ENCODE measurements at regions not wholly inside any gene's neighbourhood (a gene's known extent, or its start where the extent isn't known, plus 50 kb on each side); places are given as distances from the start of the nearest gene placed in this dataset.

DNA sequence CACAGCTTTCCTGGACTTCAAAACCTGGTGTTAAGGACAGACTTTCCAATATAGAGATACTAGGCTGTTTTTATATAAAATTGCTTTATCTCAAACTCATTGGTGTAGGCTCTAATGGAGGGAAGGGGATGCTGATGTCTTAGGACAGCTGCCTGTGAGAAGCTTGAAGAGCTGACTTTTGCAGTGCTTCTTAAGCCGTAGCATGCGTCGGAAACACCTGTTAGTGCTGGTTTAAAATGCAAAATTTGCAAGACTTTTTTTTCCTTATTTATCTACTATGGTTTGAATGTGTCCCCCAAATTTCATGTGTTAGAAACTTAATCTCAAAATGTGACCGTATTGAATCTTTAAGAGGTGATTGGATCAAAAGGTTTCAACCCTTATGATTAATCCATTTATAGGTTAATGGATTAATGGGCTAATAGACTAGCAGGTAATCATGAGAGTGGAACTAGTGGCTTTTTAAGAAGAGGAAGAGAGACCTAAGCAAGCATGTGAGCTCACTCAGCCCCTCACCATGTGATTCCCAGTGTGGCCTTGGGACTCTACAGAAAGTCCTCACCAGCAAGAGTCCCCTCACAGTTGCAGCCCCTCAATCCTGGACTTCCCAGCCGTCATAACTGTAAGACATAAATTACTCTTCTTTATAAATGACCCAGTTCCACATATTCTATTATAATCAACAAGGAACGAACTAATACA, 60.9 kb upstream of the FUT8 start:
- no peak for DNase-seq (ENCODE audit: low read depth in 2 of 2)

DNA sequence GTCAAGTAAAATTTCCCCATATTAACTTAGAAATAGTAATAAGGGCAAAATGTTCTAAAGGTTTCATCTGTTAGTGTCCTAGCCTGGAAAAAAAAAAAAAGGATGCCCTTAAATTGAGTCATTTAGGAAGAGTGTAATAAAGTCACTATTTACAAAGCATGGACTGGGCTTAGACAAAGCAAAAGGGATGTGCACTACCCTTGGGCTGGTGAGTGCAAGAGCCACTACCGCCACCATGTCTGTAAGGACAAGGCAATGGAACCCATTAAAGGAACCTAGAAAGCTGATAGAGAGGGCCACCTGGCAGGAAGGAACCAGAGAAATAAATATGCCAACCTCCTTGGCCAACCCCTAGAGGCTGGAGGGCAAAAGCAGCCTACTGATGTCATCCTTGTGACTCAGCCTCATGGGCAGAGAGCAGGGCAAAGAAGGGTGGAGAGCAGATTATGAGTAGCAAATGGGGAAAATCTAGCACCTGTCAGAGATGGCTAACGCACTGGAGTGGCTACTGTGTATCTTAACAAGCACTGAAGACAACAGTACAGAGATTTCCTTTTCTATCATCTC, 59.5 kb upstream of the FUT8 start:
- no peak for DNase-seq (ENCODE audit: low read depth in 2 of 2)

GRCh38 chr14:65354131-65354530, 58.4 kb upstream of the FUT8 start:
- DNase-seq (ENCODE audit: low read depth in 2 of 2), result no peak

DNA sequence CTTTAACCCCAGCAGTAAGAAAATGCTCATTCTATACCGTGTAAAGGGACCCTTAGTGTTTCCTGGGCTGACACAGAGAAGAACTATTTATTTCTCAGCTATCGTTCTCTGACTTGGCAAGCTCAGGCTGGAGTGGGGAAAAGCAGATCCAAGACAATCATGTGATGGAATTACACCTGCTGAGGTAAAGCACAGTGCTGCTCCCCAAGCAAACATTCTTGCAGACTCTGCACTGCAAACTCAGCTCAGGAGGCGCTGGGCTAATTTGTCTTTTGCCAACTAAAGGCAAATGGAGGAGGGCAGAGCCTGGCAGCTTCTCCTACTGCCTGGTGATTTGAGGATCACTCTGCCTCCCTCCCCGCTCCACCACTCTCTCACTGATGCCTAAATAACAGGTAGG, 57.8 kb upstream of the FUT8 start:
- no peak for DNase-seq (ENCODE audit: low read depth in 2 of 2)

GRCh38 chr14:65356327-65356836, 56.1 kb upstream of the FUT8 start:
- peak; percentile 68 to 74 for DNase-seq (ENCODE audit: low read depth in 2 of 2)

DNA sequence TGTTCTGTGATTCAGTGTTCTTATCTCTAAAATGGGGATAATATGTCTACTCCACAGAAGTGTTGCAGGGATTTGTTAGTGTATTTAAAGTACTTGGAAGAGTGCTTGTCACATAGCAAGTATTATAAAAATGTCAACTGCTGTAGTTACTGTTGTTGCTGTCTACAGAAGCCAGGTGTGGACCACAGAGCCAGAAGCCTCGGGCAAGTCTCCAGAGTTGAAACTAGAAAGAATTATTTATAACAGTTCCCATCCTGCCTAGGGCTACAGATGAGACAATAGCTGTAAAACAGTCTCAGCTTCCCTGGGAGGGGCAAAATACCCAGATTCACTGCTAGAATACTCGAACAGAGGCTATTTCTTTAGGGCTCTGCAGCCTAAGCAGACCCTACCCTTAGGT, 55.4 kb upstream of the FUT8 start:
- DNase-seq (ENCODE audit: low read depth in 2 of 2), result no peak

GRCh38 chr14:65357689-65358088, 54.8 kb upstream of the FUT8 start:
- DNase-seq (ENCODE audit: low read depth in 2 of 2), result no peak

DNA sequence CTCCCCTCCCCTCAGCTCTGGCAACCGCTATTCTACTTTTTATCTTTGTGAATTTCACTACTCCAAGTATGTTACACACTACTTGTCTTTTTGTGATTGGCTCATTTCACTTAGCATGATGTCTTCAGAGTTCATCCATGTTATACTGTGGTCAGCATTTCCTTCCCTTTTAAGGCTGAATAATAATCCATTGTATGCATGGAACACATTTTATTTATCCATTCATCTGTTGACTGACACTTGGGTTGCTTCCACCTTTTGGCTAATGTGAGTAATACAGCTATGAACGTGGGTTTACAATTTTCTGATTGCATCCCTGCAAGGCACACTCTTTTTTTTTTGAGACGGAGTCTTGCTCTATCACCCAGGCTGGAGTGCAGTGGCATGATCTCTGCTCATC, 53.0 kb upstream of the FUT8 start:
- no peak for DNase-seq (ENCODE audit: low read depth in 2 of 2)

DNA sequence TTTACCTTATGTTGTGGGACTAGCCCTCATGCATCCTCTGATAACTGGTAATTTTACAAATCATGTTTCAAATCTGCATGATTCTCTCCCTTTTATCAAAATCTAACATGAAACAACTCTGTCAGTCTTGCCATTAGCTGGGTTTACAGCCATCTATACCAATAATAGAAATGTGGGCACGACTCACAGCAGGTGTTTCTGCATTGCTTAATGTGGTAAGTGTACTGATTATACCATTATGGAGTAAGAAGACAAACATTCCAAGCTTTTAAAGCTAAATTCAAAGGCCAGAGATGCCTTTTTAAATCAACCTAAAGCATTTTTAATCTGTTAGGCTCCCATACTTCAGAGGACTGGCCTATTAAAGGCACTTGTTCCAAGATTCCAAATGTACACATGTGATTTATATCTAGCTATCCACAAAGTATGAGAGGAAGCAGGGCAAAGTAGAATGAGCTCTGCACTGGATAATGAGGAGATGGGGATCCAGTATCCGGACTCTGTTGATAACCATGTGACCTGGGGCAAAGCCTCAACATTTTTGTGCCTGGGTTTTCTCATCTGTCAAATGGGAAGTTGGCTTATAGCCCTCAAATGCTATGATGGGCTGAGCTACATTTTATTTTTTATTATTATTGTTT, 52.3 kb upstream of the FUT8 start:
- DNase-seq (ENCODE audit: low read depth in 2 of 2), result no peak

GRCh38 chr14:65361920-65362319, 50.6 kb upstream of the FUT8 start:
- peak in 1 of 2 experiments; percentile 13 for DNase-seq (ENCODE audit: low read depth in 2 of 2)
